OCI-LY7 (cell line): ENCODE measurements at regions not wholly inside any gene's neighbourhood (a gene's known extent, or its start where the extent isn't known, plus 50 kb on each side); places are given as distances from the start of the nearest gene placed in this dataset.

Experiments used
- BruUV-seq: library from RNA; stranded (reverse); fragments of 400-500 nt; replicated peaks from 2 replicates; lab custom pipeline; 2021; lab: Mats Ljungman, UMichigan
- CTCF ChIA-PET: fragments of 300-600 bp; sonication (Branson Sonifier 250); formaldehyde crosslinking; loops from one replicate; lab custom pipeline; 2022; ENCODE audit warnings: antibody characterized with exemption; ENCODE audit not compliant: unreplicated experiment; lab: Charles Lee
- POLR2A ChIA-PET: fragments of 300-600 bp; sonication (Branson Sonifier 250); formaldehyde crosslinking; loops from one replicate; lab custom pipeline; 2022; ENCODE audit warnings: antibody characterized with exemption; lab: Charles Lee
- DNase-seq: peaks from one replicate; pipeline ENCODE4 v3.0.0-alpha.2; 2015; ENCODE audit warnings: low spot score
- H2AFZ ChIP-seq: fragments of 200-600 bp; sonication (generic), shearing (Covaris generic); 2 replicates; pipeline ENCODE4 v1.6.1; 2014; ENCODE audit warnings: mild to moderate bottlenecking, antibody characterized with exemption, low read length, moderate library complexity
- H3K27ac ChIP-seq: fragments of 200-600 bp; sonication (generic); 2 replicates; pipeline ENCODE4 v1.5.1; 2014; ENCODE audit warnings: mixed run types, low read depth, mild to moderate bottlenecking, moderate library complexity, low read length, inconsistent platforms; ENCODE audit not compliant: poor library complexity, severe bottlenecking
- H3K36me3 ChIP-seq: fragments of 200-600 bp; sonication (generic); 2 replicates; pipeline ENCODE4 v1.6.1; 2014; ENCODE audit warnings: mild to moderate bottlenecking, antibody characterized with exemption, low read length, moderate library complexity, mixed read lengths; ENCODE audit not compliant: insufficient read depth
- H3K4me1 ChIP-seq: fragments of 200-600 bp; sonication (generic); 2 replicates; pipeline ENCODE4 v1.5.1; 2014; ENCODE audit warnings: mild to moderate bottlenecking, low read length; ENCODE audit not compliant: insufficient read depth, poor library complexity, severe bottlenecking
- H3K4me2 ChIP-seq: fragments of 200-600 bp; sonication (generic); 2 replicates; pipeline ENCODE4 v1.6.1; 2014; ENCODE audit warnings: mild to moderate bottlenecking, low read length
- H3K4me3 ChIP-seq: fragments of 200-600 bp; sonication (generic); 2 replicates; pipeline ENCODE4 v1.5.1; 2014; ENCODE audit warnings: mild to moderate bottlenecking, low read depth, low read length; ENCODE audit not compliant: poor library complexity, severe bottlenecking
- H3K79me2 ChIP-seq: fragments of 200-600 bp; sonication (generic); 2 replicates; pipeline ENCODE4 v1.6.1; 2016; ENCODE audit warnings: low read depth, mild to moderate bottlenecking, low read length, moderate library complexity, mixed read lengths; ENCODE audit not compliant: insufficient read depth
- H3K9me2 ChIP-seq: fragments of 200-600 bp; sonication (generic); 2 replicates; pipeline ENCODE4 v1.6.1; 2016; ENCODE audit warnings: mild to moderate bottlenecking, low read length, mixed read lengths; ENCODE audit not compliant: insufficient read depth
- H3K9me3 ChIP-seq: fragments of 200-600 bp; sonication (generic); 2 replicates; pipeline ENCODE4 v1.6.1; 2014; ENCODE audit warnings: mild to moderate bottlenecking, mixed run types, low read length, mixed read lengths
- H4K20me1 ChIP-seq: fragments of 200-600 bp; sonication (generic); 2 replicates; pipeline ENCODE4 v1.6.1; 2014; ENCODE audit warnings: mild to moderate bottlenecking, antibody characterized with exemption, low read length, moderate library complexity, mixed read lengths; ENCODE audit not compliant: insufficient read depth
- EZH2phosphoT487 ChIP-seq: fragments of 200-600 bp; sonication (generic); IDR thresholded peaks from 2 replicates; pipeline ENCODE4 v1.6.1; 2018; ENCODE audit warnings: low read depth, borderline replicate concordance, mild to moderate bottlenecking, mixed run types, antibody characterized with exemption, low read length, moderate library complexity, mixed read lengths
- intact Hi-C: fragments of 100-400 bp; cut with micrococcal nuclease; formaldehyde crosslinking; loops from one replicate; pipeline ENCODE4 v1.10.0; 2022; ENCODE audit not compliant: unreplicated experiment
- TF ChIP-seq, protein P1 (sequence below): fragments of 200-600 bp; sonication (generic); conservative IDR thresholded peaks from 2 replicates; pipeline ENCODE4 v1.5.1; 2014; ENCODE audit warnings: mild to moderate bottlenecking, antibody characterized with exemption, low read length, moderate library complexity, mixed read lengths

DNA sequence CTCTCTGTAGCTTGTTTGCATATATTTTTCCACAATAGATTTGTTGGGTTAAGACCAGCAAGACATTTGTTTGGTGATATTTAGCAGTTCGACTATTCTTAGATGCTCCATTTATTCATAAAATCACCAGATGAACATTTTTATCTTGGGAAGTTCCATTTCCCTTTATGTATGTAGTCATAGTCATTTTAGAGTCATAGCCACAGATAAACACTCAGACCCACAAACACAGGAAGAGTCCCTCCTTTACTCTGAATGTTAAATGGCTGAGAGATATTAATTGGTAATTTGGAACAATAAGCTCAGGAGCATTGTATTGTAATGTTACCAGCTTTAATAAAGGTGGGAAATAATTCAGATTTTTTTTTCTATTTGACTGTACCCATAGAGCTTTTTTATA, 1608.7 kb downstream of the STIM2 start:
- Histone ChIP-seq H3K9me3 (no peaks in the 10 kb centered on the region), H3K79me2 (no peaks in the 10 kb centered on the region), H3K4me2 (no peak overlapping the region), H3K4me1 (no peaks in the 10 kb centered on the region), H3K9me2 (no peaks in the 10 kb centered on the region), H2AFZ (no peak overlapping the region), H3K4me3 (no peak overlapping the region), H4K20me1 (no peaks in the 10 kb centered on the region), H3K36me3 (no peaks in the 10 kb centered on the region), H3K27ac (no peak overlapping the region)
- TF ChIP-seq, protein P1, sequence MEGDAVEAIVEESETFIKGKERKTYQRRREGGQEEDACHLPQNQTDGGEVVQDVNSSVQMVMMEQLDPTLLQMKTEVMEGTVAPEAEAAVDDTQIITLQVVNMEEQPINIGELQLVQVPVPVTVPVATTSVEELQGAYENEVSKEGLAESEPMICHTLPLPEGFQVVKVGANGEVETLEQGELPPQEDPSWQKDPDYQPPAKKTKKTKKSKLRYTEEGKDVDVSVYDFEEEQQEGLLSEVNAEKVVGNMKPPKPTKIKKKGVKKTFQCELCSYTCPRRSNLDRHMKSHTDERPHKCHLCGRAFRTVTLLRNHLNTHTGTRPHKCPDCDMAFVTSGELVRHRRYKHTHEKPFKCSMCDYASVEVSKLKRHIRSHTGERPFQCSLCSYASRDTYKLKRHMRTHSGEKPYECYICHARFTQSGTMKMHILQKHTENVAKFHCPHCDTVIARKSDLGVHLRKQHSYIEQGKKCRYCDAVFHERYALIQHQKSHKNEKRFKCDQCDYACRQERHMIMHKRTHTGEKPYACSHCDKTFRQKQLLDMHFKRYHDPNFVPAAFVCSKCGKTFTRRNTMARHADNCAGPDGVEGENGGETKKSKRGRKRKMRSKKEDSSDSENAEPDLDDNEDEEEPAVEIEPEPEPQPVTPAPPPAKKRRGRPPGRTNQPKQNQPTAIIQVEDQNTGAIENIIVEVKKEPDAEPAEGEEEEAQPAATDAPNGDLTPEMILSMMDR, result no peak
- TF ChIP-seq EZH2phosphoT487, result no peak
- no peak for DNase-seq
- ChIA-PET CTCF (no interaction called here), POLR2A (no interaction called here)
- intact Hi-C loops, result no loop called here
- BruUV-seq, result no TSS peak

DNA sequence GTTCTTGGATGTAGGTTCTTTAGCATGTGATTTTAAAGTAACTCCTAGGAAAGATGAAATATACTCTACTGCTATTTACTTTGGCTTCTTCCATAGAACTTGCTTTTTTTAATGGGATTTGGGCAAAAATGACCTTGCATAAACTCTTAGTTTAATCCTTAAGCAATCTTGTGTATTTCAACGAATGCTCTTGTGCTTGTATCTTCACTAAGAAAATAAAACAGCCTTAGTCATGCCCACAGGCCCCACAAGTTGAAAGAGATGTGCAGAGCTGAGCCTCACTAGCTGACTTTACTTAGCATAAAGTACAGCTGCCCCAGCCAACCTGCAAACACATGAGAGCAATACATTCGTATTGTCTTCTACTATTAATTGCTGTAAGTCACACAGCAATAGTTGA, 1609.2 kb downstream of the STIM2 start:
- Histone ChIP-seq H3K27ac (no peak overlapping the region), H3K9me3 (no peaks in the 10 kb centered on the region), H3K4me3 (no peak overlapping the region), H3K4me2 (no peak overlapping the region), H3K9me2 (no peaks in the 10 kb centered on the region), H3K4me1 (no peaks in the 10 kb centered on the region), H2AFZ (no peak overlapping the region), H3K79me2 (no peaks in the 10 kb centered on the region), H4K20me1 (no peaks in the 10 kb centered on the region), H3K36me3 (no peaks in the 10 kb centered on the region)
- BruUV-seq, result no TSS peak
- intact Hi-C loops, result no loop called here
- no peak for DNase-seq
- ChIA-PET CTCF (no interaction called here), POLR2A (no interaction called here)
- TF ChIP-seq EZH2phosphoT487, result no peak
- TF ChIP-seq, protein P1, result no peak

DNA sequence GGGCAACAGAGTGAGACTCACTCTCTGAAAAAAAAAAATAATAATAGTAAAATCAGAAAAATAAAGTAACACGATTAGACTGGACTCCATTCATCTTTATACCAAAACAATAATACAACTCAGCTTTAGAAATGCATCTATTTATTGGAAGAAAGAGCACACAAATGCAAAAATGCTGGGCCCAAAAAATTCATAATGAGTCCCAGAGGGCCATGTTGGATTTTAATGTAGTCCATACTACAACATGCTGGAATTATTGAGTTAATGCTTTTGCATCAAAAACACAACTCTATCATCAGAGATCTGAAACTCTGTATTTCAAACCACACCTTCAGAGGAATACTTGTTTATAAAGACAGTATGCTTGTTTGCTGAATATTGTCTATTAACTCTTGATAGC, 1614.7 kb downstream of the STIM2 start:
- Histone ChIP-seq H3K79me2 (no peaks in the 10 kb centered on the region), H3K4me3 (no peak overlapping the region), H3K9me3 (no peaks in the 10 kb centered on the region), H4K20me1 (no peaks in the 10 kb centered on the region), H3K27ac (no peak overlapping the region), H2AFZ (no peak overlapping the region), H3K4me2 (no peak overlapping the region), H3K36me3 (no peaks in the 10 kb centered on the region), H3K4me1 (no peaks in the 10 kb centered on the region), H3K9me2 (no peaks in the 10 kb centered on the region)
- ChIA-PET POLR2A (interaction anchor here (1.6 kb wide), 1 partner anchor 13 kb away, joined by 3 read pairs; no protein-coding TSS in a partner anchor), CTCF (no interaction called here)
- intact Hi-C loops, result no loop called here
- TF ChIP-seq EZH2phosphoT487, result no peak
- TF ChIP-seq, protein P1, result no peak
- DNase-seq, result no peak
- BruUV-seq, result no TSS peak
